Astrocyte (in vitro differentiated cells and primary cell): ENCODE measurements at regions not wholly inside any gene's neighbourhood (a gene's known extent, or its start where the extent isn't known, plus 50 kb on each side); places are given as distances from the start of the nearest gene placed in this dataset.

Experiments
- DNase-seq: peaks from one replicate; pipeline ENCODE4 v3.0.0-alpha.2; 2010; ENCODE audit warnings: low read depth
- FAIRE-seq: peaks from 2 replicates; lab custom pipeline; 2011; peaks lifted over from hg19 to GRCh38; lab: Jason Lieb, UNC
- H2AFZ ChIP-seq: 2 replicates; pipeline ENCODE4 v1.6.0; 2012; ENCODE audit warnings: low read depth, low read length, inconsistent platforms
- H3K27ac ChIP-seq: 2 replicates; pipeline ENCODE4 v1.5.1; 2011; ENCODE audit warnings: low read depth, low read length, inconsistent platforms
- H3K27me3 ChIP-seq: 2 replicates; pipeline ENCODE4 v1.6.0; 2011; ENCODE audit warnings: low read length, inconsistent platforms; ENCODE audit not compliant: insufficient read depth
- H3K36me3 ChIP-seq: 2 replicates; pipeline ENCODE4 v1.5.1; 2011; ENCODE audit warnings: low read length, inconsistent platforms; ENCODE audit not compliant: insufficient read depth
- H3K4me1 ChIP-seq: 2 replicates; pipeline ENCODE4 v1.5.1; 2011; ENCODE audit warnings: low read length, inconsistent platforms; ENCODE audit not compliant: insufficient read depth
- H3K4me2 ChIP-seq: 2 replicates; pipeline ENCODE4 v1.6.0; 2012; ENCODE audit warnings: low read length, inconsistent platforms
- H3K4me3 ChIP-seq: 2 replicates; pipeline ENCODE4 v1.5.1; 2011; ENCODE audit warnings: low read depth, mild to moderate bottlenecking, low read length, inconsistent platforms; ENCODE audit not compliant: insufficient read depth
- H3K79me2 ChIP-seq: 2 replicates; pipeline ENCODE4 v1.6.0; 2012; ENCODE audit warnings: mild to moderate bottlenecking, low read length, inconsistent platforms; ENCODE audit not compliant: insufficient read depth
- H3K9ac ChIP-seq: 2 replicates; pipeline ENCODE4 v1.6.0; 2012; ENCODE audit warnings: mild to moderate bottlenecking, low read length, inconsistent platforms
- H3K9me3 ChIP-seq: 2 replicates; pipeline ENCODE4 v1.5.1; 2012; ENCODE audit warnings: low read depth, mild to moderate bottlenecking, low read length, inconsistent platforms; ENCODE audit not compliant: insufficient read depth
- H4K20me1 ChIP-seq: 2 replicates; pipeline ENCODE4 v1.6.0; 2012; ENCODE audit warnings: low read length, inconsistent platforms; ENCODE audit not compliant: insufficient read depth
- H3K27ac Mint-ChIP-seq: one replicate; pipeline ENCODE4 v1.8.0; 2021; ENCODE audit warnings: mild to moderate bottlenecking, mixed read lengths; ENCODE audit not compliant: unreplicated experiment
- H3K27me3 Mint-ChIP-seq: one replicate; pipeline ENCODE4 v1.8.0; 2021; ENCODE audit warnings: low read depth, mixed read lengths; ENCODE audit not compliant: unreplicated experiment
- H3K36me3 Mint-ChIP-seq: one replicate; pipeline ENCODE4 v1.8.0; 2021; ENCODE audit warnings: low read depth, mixed read lengths; ENCODE audit not compliant: unreplicated experiment
- H3K4me1 Mint-ChIP-seq: one replicate; pipeline ENCODE4 v1.8.0; 2021; ENCODE audit warnings: low read depth, mixed read lengths; ENCODE audit not compliant: unreplicated experiment
- H3K4me3 Mint-ChIP-seq: one replicate; pipeline ENCODE4 v1.8.0; 2021; ENCODE audit warnings: mild to moderate bottlenecking, moderate library complexity, mixed read lengths; ENCODE audit not compliant: unreplicated experiment
- H3K9me3 Mint-ChIP-seq: one replicate; pipeline ENCODE4 v1.8.0; 2021; ENCODE audit warnings: mild to moderate bottlenecking, mixed read lengths; ENCODE audit not compliant: unreplicated experiment
- CTCF ChIP-seq: IDR thresholded peaks from 2 replicates; pipeline ENCODE4 v1.5.1; 2011; ENCODE audit warnings: low read depth, mild to moderate bottlenecking, inconsistent platforms, low read length, moderate library complexity; ENCODE audit not compliant: insufficient read depth
- EZH2 ChIP-seq: IDR thresholded peaks from 2 replicates; pipeline ENCODE4 v1.6.1; 2012; ENCODE audit warnings: mild to moderate bottlenecking, low read length, inconsistent platforms; ENCODE audit not compliant: insufficient read depth

DNA sequence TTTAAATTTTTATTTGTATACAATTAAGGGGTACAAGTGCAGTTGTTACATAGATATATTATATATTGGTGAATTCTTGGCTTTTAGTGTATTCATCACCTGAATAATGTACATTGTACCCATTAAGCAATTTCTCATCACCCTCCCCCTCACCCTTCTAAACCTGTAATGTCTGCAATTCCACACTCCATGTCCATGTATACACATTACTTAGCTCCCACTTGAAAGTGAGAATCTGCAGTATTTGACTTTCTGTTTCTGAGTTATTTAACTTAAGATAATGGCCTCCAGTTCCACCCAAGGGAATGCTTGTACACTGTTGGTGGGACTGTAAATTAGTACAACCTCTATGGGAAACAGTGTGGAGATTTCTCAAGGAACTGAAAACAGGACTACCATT is 383.2 kb upstream of the KCNMB2 start:
- Histone ChIP-seq H3K36me3 (no peaks in the 10 kb centered on the region), H3K27me3 (no peaks in the 10 kb centered on the region), H3K4me1 (no peaks in the 10 kb centered on the region), H3K27ac (no peak overlapping the region), H3K79me2 (no peaks in the 10 kb centered on the region), H3K9ac (no peak overlapping the region), H2AFZ (no peak overlapping the region), H3K4me2 (no peak overlapping the region), H3K9me3 (no peaks in the 10 kb centered on the region), H4K20me1 (no peaks in the 10 kb centered on the region), H3K4me3 (no peak overlapping the region)
- Mint-ChIP-seq H3K27me3 (no peaks in the 10 kb centered on the region), H3K4me3 (no peak overlapping the region), H3K36me3 (no peaks in the 10 kb centered on the region), H3K9me3 (no peaks in the 10 kb centered on the region), H3K4me1 (no peaks in the 10 kb centered on the region), H3K27ac (no peak overlapping the region)
- DNase-seq = no peak
- FAIRE-seq = no peak
- no peak for TF ChIP-seq EZH2
- no peak for TF ChIP-seq CTCF

- no peak for FAIRE-seq
- no peaks in the 10 kb centered on the region for H4K20me1 ChIP-seq
- no peak overlapping the region for H3K4me3 ChIP-seq
- no peak overlapping the region for H3K9ac ChIP-seq
- Mint-ChIP-seq H3K4me1 (no peaks in the 10 kb centered on the region), H3K4me3 (no peak overlapping the region), H3K27me3 (no peaks in the 10 kb centered on the region), H3K9me3 (no peaks in the 10 kb centered on the region), H3K36me3 (no peaks in the 10 kb centered on the region), H3K27ac (no peak overlapping the region)
- no peak overlapping the region for H3K4me2 ChIP-seq
- DNase-seq = no peak
- H3K27me3 ChIP-seq = no peaks in the 10 kb centered on the region
- no peak overlapping the region for H2AFZ ChIP-seq
- no peaks in the 10 kb centered on the region for H3K36me3 ChIP-seq
- no peaks in the 10 kb centered on the region for H3K4me1 ChIP-seq
- H3K9me3 ChIP-seq = no peaks in the 10 kb centered on the region
- H3K27ac ChIP-seq = no peak overlapping the region
- H3K79me2 ChIP-seq = no peaks in the 10 kb centered on the region
- TF ChIP-seq EZH2 (no peak), CTCF (no peak)
Measured at GRCh38 chr3:178155521-178155920, 380.7 kb upstream of the KCNMB2 start.

DNA sequence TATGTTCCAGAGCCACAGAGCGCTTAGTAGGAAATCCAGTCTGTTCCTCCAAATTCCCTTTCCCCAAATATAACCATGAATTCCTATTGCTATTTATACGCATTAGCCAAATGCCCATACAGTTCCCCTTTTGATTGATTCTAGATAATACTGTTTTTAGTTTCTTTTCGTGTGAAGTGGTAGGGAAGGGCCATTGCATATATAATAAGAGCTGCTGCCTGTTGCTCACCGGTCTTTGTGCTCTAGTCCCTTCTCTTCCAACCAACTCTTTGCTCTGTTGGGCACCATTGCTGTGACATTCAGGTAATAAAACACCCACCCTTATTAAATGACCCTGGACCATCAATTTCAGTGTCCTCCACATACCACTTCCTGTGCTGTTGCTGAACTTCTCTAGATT is 379.9 kb upstream of the KCNMB2 start:
- Histone ChIP-seq H2AFZ (no peak overlapping the region), H3K4me1 (no peaks in the 10 kb centered on the region), H3K27me3 (no peaks in the 10 kb centered on the region), H4K20me1 (no peaks in the 10 kb centered on the region), H3K4me2 (no peak overlapping the region), H3K79me2 (no peaks in the 10 kb centered on the region), H3K36me3 (no peaks in the 10 kb centered on the region), H3K9ac (no peak overlapping the region), H3K4me3 (no peak overlapping the region), H3K27ac (no peak overlapping the region), H3K9me3 (no peaks in the 10 kb centered on the region)
- no peak overlapping the region for H3K27ac Mint-ChIP-seq
- no peaks in the 10 kb centered on the region for H3K27me3 Mint-ChIP-seq
- H3K4me1 Mint-ChIP-seq = no peaks in the 10 kb centered on the region
- no peak for TF ChIP-seq CTCF
- TF ChIP-seq EZH2 = no peak
- H3K36me3 Mint-ChIP-seq = no peaks in the 10 kb centered on the region
- no peaks in the 10 kb centered on the region for H3K9me3 Mint-ChIP-seq
- H3K4me3 Mint-ChIP-seq = no peak overlapping the region
- DNase-seq (no peak), FAIRE-seq (no peak)
